SK-MEL-5 (cell line): ENCODE measurements at regions not wholly inside any gene's neighbourhood (a gene's known extent, or its start where the extent isn't known, plus 50 kb on each side); places are given as distances from the start of the nearest gene placed in this dataset.

ENCODE experiments used
- DNase-seq: peaks from one replicate; pipeline ENCODE4 v3.0.0-alpha.2; 2016; ENCODE audit warnings: low read depth, low spot score
- in situ Hi-C: cut with HindIII; loops from 2 replicates; pipeline ENCODE4 v1.10.0; 2016; ENCODE audit warnings: low sequenced_read_pairs, high pct_unique_total_duplicates, low pct_unique_long_range_greater_than_20kb

DNA sequence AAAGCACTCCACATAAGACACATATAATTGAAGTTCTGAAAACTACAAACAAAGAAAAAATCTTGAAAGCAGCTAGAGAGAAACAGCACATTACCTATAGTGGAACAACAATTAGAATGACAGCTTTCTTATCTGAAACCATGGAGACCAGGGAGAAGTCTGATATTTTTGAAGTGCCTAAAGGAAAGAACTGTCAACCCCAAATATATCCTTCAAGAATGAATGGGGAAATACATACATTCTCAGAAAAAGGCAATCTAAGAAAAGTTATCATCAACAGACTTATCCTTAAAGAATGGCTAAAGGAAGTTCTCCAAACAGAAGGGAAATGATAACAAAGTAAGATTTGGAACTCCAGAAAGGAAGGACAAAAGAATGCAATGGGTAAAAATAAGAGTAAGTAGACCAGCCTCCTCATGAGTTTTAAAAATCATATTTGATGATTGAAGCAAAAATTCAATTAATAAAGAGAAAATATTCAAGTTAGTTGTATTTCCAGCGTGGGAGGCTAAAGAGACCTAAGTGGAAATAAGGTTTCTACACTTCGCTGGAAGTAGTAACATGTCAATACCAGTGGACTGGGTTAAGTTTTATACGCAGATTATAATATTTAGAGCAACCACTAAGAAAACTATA lies 170.8 kb upstream of the SAMSN1 start:
- in situ Hi-C loops, result no loop called here
- no peak for DNase-seq

DNA sequence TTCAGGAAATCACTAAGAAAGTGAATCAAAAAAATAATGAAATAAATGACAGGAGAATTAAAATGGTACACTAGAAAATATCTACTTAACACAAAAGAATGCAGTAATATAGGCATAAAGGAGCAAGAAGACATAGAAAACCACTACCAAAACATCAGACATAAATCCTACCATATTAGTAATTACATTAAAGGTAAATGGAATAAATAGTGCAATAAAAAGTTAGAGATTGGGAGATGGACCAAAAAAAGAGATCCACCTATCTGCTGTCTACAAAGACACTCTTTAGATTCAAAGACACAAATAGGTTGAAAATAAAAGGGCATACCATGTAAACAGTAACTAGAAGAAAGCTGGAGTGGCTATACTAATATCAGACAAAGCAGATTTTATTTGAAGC lies 167.0 kb upstream of the SAMSN1 start:
- in situ Hi-C loops, result no loop called here
- no peak for DNase-seq

DNA sequence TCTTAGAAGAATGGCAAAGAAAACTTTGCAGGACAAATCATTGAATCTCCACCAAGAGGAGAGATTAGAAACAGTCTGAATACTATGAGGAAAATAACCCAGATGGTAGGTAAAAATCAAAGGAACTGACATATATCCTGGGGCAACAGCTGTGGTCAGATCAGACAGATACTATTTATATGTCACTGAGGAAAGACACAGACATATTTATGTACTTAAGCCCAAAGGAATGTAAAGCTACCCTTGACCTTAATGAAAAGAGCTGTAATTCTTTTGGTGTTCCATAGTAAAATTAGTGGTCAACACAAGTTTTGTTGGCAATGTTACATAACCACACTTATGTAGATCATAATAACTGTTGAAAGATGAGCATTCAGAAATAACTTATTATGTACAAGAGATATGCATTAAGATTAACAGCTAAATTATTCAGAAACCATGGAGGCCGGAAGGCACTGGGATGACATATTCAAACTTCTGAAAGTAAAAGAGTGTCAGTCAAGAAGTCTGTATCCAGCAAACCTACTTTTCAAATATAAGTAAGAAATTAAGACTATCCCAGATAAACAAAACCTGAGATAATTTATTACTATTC lies 166.1 kb upstream of the SAMSN1 start:
- in situ Hi-C loops, result no loop called here

DNA sequence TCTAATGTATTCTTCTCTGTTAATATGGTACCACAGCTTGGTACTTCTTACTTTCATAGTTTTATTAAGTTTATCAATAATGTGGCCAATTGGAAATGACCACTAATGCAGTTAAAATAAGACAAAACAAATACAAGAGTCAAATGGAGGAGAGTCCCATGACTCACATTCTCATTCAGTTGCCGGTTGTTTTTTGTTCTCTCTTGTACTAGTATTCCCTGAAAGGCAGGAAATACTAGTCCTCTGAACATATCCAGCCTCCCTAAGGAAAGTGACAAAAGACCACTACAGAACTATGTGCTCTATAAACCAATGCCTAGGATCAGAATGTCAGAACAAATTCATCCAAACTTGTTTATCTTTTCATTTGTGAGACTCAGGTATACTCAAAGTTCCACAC lies 165.2 kb upstream of the SAMSN1 start:
- in situ Hi-C loops, result no loop called here
- DNase-seq, result no peak

More for the DNA sequence above, 166.1 kb upstream of the SAMSN1 start:
- DNase-seq, result peak; percentile 2

DNA sequence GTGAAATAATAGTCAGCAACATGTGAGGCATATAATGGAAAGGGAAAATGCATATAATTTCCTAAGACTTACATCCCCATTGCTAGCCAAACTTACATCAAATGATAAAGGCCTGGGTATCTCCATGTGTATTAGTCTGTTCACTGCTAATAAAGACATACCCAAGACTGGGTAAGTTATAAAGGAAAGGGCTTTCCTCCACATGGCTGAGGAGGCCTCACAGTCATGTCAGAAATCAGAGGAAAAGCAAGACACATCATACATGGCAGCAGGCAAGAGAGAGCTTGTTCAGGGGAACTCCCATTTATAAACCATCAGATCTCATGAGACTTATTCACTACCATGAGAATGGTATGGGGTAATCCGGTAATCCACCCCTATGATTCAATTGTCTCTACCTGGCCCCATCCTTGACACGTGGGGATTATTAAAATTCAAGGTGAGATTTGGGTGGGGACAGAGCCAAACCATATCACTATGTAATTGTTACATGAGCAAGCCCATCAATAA lies 161.5 kb upstream of the SAMSN1 start:
- DNase-seq, result no peak
- in situ Hi-C loops, result no loop called here

DNA sequence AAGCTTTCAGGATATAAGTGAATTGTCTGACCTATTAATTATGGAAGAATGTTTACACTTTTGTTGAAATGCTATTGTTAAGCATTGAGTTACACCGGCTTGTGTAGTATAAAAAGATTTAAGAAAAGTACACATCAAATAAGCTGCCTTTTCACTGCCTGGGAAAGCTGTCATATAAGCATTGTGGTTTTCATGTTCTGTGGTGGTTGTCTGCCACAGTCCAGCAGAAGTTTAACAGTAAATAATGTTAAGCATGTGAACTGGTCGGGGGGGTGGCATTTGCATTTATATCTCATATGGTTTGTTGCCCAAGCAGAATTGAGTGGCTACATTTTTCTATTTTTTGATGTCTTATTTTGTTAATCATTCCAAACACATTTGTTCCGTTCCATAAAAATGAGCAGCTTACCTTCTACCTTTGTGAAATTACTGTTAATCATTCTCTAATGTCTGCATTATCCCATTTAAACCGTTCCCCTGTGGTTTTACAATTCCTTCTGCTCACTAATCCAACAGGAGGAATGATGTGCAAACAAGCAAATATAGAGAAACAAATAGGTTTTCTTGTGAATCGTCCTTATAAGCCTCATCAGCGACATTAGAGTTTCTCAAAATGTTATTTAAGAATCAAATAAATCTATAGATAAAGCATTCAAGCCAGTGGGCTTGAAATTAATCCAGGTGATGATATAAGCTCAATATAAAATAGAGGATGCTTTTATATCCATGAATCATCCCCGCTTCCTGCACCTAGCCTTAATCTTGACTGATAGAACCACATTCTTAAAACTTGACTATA lies 160.8 kb upstream of the SAMSN1 start:
- DNase-seq, result no peak
- in situ Hi-C loops, result no loop called here

DNA sequence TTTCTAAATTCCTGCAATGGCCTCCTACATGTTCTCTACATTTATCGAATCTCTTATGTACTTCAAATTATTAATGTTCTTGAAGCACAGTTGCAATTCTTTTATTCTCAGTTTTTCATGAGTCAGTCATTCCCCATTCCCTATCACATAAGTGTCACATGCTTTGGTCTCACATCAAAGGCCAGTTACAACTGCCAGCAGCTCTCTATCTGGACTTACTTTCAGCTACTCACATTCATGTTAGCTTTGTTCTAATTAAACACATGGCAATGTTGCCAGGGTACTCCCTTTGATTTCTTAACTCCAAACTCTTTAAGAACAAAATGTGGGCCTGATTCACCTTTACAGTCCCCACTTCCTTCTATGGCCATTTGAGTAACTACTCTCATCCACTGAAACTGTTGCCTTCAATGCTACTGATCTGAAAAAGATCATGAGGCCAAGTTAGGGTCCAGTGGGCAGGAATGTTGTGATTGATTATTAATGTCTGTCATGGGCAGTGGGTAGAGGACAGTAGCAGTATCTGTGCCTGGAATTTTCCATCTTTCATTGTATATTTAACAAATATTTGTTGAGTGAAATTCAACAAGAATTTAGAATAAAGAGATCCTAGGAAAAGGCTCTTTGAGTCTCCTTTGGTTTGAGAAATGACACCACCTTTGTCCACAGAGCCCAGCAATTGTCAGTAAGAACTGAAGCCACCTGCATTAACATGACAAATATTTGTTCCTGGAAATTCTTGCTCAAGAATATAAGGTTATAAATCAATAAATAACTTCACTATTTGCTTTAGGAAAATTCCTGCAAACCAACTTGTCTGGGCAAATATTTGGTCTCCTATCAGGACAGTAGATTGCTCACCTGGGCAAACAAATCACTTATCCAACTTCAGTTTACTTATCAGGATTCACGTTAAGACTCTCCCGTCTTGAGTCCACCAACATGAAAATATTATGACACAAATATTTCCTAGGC lies 153.6 kb upstream of the SAMSN1 start:
- in situ Hi-C loops, result no loop called here
- no peak for DNase-seq

DNA sequence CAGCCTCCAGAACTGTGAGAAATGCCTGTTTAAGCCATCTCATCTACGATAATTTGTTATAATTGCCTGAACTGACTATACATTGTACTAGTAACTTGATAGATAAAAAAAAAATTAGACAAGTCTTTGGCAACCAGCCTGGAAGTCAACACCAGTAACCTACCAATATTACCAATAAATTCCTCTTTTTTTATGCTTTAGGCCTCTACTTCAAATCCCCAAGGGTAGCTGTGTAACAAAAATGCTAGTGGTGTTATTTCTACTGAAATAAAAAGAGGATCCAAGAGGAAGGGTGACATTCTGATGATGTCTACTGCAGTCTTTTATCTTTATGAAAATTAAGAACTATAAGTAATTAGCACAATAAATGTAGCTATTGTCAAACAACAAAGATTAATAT lies 151.7 kb upstream of the SAMSN1 start:
- DNase-seq, result no peak
- in situ Hi-C loops, result no loop called here

DNA sequence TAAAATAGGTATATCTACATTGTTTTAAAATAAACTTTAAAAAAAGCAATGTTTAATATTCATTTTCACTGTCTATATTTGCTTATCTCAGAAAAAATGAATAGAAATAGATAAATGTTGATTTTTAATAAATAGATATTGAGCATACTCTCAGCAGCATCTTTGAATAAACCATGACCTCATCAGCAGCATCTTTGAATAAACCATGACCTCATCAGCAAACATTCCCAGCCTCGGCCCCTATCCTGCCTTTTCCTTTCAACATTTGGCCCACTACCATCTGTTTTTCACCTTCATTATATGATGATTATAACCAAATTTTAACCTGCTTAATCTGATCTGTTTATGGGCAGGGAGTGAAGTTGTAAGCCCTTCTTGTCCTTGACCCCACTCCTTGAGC lies 148.7 kb upstream of the SAMSN1 start:
- DNase-seq, result no peak
- in situ Hi-C loops, result no loop called here

DNA sequence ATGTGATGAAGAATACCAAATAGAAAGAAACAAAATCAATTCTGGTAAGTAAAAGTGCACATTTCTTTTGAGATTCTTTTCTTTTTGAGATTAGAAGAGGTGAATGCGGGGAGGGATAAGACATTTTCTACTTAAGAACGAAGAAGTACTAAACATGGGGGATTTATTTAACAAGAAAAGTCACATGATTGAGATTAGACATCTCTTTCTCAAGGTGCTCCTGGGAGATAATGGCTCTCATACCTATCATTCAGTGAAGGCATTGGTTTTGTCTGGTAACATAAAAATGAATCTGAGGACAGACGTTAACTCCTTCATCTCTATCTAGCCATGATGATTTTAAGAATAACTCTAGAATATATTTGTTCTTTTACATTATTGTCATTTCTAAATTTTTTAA lies 147.9 kb upstream of the SAMSN1 start:
- no peak for DNase-seq
- in situ Hi-C loops, result no loop called here

DNA sequence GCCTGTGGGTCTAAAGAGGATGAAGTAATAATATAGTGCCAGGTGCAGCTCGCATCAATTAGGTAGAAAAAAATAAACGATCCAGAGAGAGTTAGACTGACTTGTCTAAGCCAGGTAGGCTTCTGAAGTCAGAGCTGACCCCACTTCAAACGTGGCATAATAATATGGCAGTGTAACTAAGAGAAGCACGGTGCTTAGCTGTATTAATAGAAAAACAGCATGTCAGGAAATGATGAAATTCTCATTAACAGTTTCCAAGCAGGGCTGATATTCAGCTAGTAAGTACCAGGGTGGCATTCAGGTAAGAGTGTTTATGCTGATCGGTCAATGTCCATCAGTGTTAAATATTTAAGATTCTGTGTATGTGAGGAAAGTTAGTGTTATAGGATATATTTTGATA lies 145.8 kb upstream of the SAMSN1 start:
- in situ Hi-C loops, result no loop called here

DNA sequence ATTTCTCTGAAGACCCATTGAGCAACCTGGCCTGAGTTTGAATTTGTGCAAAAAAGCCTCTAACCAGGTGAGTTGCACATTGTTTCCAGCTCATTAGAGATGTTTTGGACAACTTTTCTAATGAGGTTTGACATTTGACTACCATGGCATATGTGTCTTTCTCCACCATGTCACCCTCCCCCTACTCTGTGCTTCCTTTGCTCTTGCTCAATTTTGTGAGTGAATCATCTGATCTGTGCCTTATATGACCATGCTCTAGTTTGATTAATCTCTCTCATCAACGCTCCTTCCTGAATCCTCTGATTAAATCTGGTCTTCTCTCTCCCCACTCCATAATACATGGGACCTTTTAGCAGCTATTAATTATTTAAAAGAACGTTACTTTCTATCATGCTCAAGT lies 144.8 kb upstream of the SAMSN1 start:
- no peak for DNase-seq
- in situ Hi-C loops, result no loop called here

More for the DNA sequence above, 145.8 kb upstream of the SAMSN1 start:
- DNase-seq, result no peak

DNA sequence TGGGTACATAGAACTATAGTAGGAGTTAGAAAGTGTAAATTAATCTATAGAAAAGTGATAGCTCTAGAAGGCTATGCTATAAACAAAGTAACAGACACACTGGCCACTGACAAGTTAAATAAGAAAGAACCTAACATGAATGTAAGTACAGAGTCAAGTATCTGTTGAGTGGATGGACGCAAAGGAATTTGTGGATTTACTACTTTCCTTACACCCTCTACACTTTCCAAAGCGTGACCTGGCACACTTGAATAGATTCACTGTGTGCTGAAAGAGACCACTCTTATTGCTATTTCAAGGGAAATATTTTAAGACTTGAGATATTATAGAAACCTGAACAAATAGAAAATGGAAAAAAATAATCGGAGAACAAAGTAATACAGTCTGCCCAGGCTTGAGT lies 142.8 kb upstream of the SAMSN1 start:
- no peak for DNase-seq
- in situ Hi-C loops, result no loop called here

DNA sequence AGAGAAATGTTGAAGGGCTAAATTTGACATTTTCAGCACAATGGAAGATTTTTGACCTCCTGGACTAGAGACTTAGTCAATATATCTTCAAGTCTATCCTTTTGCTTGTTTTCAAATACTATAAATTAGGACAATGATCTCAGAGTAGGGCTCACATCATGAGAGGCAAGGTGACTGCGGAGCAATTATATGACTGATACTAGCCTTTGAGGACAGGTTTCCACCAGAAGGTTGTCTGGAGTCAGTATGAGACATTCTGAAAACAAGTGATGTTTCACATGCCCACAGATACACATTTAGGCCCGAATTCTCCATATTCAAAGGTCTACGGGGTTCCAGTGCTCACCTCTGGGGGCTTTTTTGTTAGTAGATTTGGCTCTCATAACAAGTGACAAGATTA lies 142.3 kb upstream of the SAMSN1 start:
- in situ Hi-C loops, result no loop called here
- no peak for DNase-seq

DNA sequence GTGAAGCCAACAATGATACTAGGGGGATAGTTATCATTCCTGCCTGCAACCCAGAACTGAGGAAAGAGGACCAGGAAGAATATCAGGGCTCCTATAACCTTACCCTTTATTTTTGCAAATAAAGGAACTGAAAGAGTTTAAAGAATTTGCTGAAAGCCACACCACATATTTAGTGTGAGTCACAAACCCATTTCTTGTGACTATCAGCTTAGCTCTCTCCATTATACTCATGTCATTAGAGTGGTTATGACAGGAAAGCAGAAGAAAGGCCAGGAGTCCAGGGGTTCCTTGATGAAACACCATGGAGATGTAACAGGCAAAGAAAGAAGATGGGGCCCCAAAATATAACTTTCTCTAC lies 141.1 kb upstream of the SAMSN1 start:
- in situ Hi-C loops, result no loop called here
- no peak for DNase-seq

DNA sequence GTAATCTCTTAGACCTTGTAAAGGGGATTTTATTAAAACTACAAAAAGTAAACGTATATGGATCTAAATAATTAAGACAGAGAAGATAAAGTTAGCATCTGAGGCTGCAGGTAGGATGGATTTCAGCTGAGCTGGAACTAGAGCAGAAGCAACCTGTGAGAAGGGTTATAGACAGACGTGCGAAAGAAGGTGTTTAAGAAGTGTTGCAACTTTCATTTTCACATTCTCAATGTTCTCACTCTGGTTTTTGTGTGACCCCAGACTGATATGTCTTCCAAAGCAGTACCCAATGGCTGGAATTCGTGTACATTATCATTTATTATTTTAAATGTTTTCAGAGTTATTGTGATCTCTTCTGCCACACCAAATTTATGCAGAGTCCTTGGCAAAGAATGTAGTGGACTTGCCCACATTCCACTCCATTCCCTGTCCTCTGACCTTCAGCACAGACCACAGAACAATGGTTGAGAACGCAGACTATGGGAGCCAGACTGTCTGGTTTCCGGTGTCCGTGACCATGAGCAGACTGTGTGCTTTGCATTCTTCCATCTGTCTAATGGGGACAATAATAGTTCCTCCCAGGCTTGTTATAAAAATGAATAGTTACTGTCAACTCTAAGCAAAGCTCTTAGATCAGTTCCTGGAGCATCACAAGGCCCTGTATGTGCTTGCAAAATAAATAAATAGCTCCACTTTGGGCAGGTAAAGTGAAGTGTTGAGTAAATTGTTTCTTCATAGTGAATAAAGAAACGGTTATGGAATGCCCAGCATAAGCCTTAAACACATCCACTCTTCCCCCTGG lies 140.6 kb upstream of the SAMSN1 start:
- no peak for DNase-seq
- in situ Hi-C loops, result no loop called here

DNA sequence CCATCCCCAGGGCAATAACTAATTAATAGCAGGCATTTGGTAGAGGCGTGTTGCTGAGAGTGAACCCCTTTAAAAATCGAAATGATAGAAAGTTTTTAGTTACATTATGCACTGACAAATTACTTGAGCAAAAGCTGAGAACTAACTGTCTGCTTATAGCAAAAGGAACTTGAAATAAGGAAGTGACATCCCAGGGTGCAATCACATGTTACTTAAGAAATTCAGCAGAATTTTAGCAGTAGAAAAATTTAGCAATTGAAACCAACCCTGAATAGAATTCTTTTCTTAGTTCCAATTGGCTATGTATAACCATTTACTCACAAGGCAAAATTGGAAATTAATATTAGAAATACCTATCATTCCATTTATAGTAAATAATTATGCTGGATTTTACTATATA lies 139.5 kb upstream of the SAMSN1 start:
- in situ Hi-C loops, result no loop called here
- DNase-seq, result no peak
